ENCODE measurements at regions not wholly inside any gene's neighbourhood (a gene's known extent, or its start where the extent isn't known, plus 50 kb on each side); places are given as distances from the start of the nearest gene placed in this dataset.

- no peak overlapping the region for H3K27ac ChIP-seq
- TF ChIP-seq CTCF (conservative IDR thresholded peaks at IDR 0.05) = no peak
- no peak for TF ChIP-seq ZFX (IDR thresholded peaks at IDR 0.05)
These were observed 142.8 kb upstream of the B3GAT2 start for GRCh38 chr6:71099649-71100048.

- TF ChIP-seq ZFX (IDR thresholded peaks at IDR 0.05) (no peak), CTCF (conservative IDR thresholded peaks at IDR 0.05) (no peak)
- no peak overlapping the region for H3K27ac ChIP-seq
These were observed 146.3 kb upstream of the B3GAT2 start for GRCh38 chr6:71103130-71103529.

- no peak for TF ChIP-seq CTCF (conservative IDR thresholded peaks at IDR 0.05)
- TF ChIP-seq ZFX (IDR thresholded peaks at IDR 0.05) = no peak
These were observed 146.8 kb upstream of the B3GAT2 start for GRCh38 chr6:71103641-71104040.

GRCh38 chr6:71106276-71106675 lies 149.4 kb upstream of the B3GAT2 start:
- TF ChIP-seq ZFX (IDR thresholded peaks at IDR 0.05) (no peak), CTCF (conservative IDR thresholded peaks at IDR 0.05) (no peak)
- no peak overlapping the region for H3K27ac ChIP-seq

More at GRCh38 chr6:71103641-71104040, 146.8 kb upstream of the B3GAT2 start:
- H3K27ac ChIP-seq = no peak overlapping the region

- H3K27ac ChIP-seq = no peak overlapping the region
- TF ChIP-seq CTCF (conservative IDR thresholded peaks at IDR 0.05) = no peak
These were observed 151.1 kb upstream of the B3GAT2 start for GRCh38 chr6:71107911-71108420.

GRCh38 chr6:71114544-71114943 lies 157.7 kb upstream of the B3GAT2 start:
- no peak overlapping the region for H3K27ac ChIP-seq
- TF ChIP-seq ZFX (IDR thresholded peaks at IDR 0.05) (no peak), CTCF (conservative IDR thresholded peaks at IDR 0.05) (no peak)

GRCh38 chr6:71114986-71115385 lies 158.1 kb upstream of the B3GAT2 start:
- no peak overlapping the region for H3K27ac ChIP-seq
- TF ChIP-seq CTCF (conservative IDR thresholded peaks at IDR 0.05) (no peak), ZFX (IDR thresholded peaks at IDR 0.05) (no peak)
